ENCODE measurements at regions not wholly inside any gene's neighbourhood (a gene's known extent, or its start where the extent isn't known, plus 50 kb on each side); places are given as distances from the start of the nearest gene placed in this dataset.

DNA sequence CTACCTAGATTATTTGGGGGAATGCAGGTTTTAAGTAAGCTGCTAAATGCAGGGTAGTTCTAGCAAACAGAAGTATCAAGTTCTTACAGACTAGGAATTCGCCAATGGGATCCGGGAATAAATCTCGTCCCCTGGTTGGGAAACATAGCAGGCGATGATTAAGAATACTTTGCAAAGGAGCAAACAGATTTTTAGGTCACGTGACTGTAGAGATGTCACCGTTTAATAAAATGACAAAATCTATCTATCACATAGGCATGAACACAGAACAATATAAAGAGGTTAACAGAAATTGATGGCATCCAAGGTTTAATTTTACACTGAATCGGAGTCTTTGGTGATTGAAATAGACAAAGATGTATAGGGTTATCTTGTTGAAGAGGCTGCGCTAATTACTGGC lies 664.1 kb downstream of the BCL11A start:
- Histone ChIP-seq H3K9me3 (no peaks in the 10 kb centered on the region), H3K4me1 (ENCODE audit: low read depth) (no peaks in the 10 kb centered on the region), H3K36me3 (ENCODE audit: low read depth) (no peaks in the 10 kb centered on the region), H3K4me3 (no peak overlapping the region)
- DNase-seq, result no peak
- intact Hi-C loops (cut with DNase I, micrococcal nuclease), result no loop called here
- TF ChIP-seq, protein P1, sequence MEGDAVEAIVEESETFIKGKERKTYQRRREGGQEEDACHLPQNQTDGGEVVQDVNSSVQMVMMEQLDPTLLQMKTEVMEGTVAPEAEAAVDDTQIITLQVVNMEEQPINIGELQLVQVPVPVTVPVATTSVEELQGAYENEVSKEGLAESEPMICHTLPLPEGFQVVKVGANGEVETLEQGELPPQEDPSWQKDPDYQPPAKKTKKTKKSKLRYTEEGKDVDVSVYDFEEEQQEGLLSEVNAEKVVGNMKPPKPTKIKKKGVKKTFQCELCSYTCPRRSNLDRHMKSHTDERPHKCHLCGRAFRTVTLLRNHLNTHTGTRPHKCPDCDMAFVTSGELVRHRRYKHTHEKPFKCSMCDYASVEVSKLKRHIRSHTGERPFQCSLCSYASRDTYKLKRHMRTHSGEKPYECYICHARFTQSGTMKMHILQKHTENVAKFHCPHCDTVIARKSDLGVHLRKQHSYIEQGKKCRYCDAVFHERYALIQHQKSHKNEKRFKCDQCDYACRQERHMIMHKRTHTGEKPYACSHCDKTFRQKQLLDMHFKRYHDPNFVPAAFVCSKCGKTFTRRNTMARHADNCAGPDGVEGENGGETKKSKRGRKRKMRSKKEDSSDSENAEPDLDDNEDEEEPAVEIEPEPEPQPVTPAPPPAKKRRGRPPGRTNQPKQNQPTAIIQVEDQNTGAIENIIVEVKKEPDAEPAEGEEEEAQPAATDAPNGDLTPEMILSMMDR (IDR thresholded peaks at IDR 0.05), result no peak
- no peak for ATAC-seq

DNA sequence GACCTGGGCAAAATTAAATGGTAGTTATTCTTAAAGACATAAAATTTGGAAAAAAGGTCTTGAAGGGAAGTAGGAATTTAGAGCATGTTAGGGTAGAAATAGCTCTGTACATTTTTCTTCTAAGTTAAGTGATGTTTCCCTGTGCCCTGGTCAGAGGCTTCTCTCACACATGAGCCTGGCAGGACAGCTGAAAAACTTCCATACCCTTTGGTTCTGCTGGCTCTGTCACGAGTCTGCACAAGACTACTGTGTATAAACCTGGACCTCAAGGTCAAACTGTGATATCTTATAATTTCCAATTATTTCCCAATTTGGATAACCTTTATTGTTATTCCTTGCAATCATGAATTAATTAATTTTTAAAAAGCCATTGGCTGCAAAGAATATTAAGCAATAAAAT lies 664.7 kb downstream of the BCL11A start:
- Histone ChIP-seq H3K9me3 (no peaks in the 10 kb centered on the region), H3K4me1 (ENCODE audit: low read depth) (no peaks in the 10 kb centered on the region), H3K4me3 (no peak overlapping the region), H3K36me3 (ENCODE audit: low read depth) (no peaks in the 10 kb centered on the region)
- ATAC-seq (no peak), DNase-seq (no peak)
- TF ChIP-seq, protein P1 (IDR thresholded peaks at IDR 0.05), result no peak
- intact Hi-C loops (cut with DNase I, micrococcal nuclease), result no loop called here

DNA sequence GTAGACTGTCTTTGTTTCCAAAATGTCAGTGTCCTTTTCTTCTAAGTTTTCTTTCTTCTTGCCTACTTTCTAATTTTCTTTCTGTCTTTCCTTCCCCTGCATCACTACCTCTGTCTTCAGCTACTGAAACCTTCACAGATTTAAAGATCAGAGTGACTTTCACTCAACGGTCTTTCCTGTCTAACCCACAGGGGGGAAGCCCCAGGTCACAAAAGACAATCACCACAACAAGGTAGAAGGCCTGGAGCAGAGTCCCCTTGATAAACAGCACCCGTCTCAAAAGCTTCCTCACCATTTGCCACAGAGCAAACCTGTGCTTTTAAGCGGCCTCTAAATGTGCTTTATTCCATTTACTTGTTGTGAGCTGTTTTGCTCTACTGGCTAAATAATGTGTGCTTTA lies 665.4 kb downstream of the BCL11A start:
- DNase-seq (peak in 1 of 3 donors; percentile 2), ATAC-seq (peak; percentile 56)
- intact Hi-C loops (cut with DNase I, micrococcal nuclease), result no loop called here
- Histone ChIP-seq H3K4me3 (no peak overlapping the region), H3K4me1 (ENCODE audit: low read depth) (no peaks in the 10 kb centered on the region), H3K9me3 (no peaks in the 10 kb centered on the region), H3K36me3 (ENCODE audit: low read depth) (no peaks in the 10 kb centered on the region)
- TF ChIP-seq, protein P1 (IDR thresholded peaks at IDR 0.05), result no peak

DNA sequence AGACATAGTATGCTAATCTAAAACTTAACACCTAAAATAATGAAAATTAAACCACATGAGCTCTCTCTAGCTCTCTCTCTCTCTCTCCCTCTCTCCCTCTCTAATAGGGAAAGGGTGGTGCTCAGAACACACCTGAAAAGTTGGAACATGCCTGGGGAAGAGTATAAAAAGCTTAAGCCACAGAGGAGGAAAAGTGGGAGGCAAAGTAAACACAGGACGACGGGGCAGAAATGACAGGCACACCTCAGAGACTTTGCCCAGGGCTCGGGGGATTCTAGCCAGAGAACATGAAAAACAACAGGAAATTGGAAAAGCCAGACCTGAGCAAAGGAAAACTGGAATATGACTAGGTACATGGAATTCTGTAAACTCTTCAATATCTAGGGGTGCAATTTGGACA lies 666.1 kb downstream of the BCL11A start:
- TF ChIP-seq, protein P1 (IDR thresholded peaks at IDR 0.05), result no peak

DNA sequence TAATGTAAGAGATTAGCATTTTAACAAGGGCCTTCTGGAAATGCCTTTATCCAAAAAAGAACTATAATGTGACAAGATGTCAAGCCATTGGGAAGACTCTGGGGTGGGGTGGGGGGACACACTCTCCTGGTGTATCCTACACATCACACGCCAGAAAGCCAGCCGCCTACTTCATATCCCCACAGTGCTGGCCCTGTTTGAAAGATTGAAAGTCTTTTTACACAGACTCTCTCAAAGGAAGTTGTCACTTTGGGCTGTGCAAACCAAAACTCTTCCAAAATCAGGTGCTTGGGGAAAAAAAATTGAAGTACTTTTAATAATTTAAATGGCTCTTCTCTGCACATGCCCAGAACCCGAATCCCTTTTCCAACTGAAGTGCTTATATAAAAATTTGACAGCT lies 666.7 kb downstream of the BCL11A start:
- no peaks in the 10 kb centered on the region for H3K9me3 ChIP-seq
- no peaks in the 10 kb centered on the region for H3K4me1 ChIP-seq (ENCODE audit: low read depth)
- no peaks in the 10 kb centered on the region for H3K36me3 ChIP-seq (ENCODE audit: low read depth)
- no peak overlapping the region for H3K4me3 ChIP-seq
- DNase-seq, result no peak
- intact Hi-C loops (cut with DNase I, micrococcal nuclease), result no loop called here
- TF ChIP-seq, protein P1 (IDR thresholded peaks at IDR 0.05), result no peak
- no peak for ATAC-seq

More for the DNA sequence above, 666.1 kb downstream of the BCL11A start:
- no peaks in the 10 kb centered on the region for H3K36me3 ChIP-seq (ENCODE audit: low read depth)
- peak; percentile 68 for ATAC-seq
- intact Hi-C loops (cut with DNase I, micrococcal nuclease), result no loop called here
- no peaks in the 10 kb centered on the region for H3K4me1 ChIP-seq (ENCODE audit: low read depth)
- DNase-seq, result peak in 1 of 3 donors; percentile 13
- H3K4me3 ChIP-seq, result no peak overlapping the region
- no peaks in the 10 kb centered on the region for H3K9me3 ChIP-seq

DNA sequence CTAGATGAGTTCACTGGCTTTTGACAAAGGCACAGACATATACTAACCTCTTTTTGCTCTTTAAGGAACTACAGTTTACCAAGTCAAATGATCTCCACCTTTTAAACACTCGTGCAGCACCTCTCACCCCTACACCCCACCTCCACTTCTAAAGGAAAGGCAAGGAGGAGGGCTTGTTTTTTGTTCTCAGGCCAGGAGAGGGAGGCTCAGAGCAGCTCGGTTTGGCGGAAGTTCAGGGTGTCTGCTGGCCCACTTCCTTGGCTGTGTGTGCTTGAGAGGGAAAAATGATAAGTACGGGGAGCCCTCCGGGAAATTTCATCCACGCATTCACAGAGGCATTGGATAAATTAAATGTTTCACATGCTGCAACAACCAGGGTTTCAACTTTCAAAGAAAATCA lies 667.9 kb downstream of the BCL11A start:
- no peaks in the 10 kb centered on the region for H3K36me3 ChIP-seq (ENCODE audit: low read depth)
- no peak overlapping the region for H3K4me3 ChIP-seq
- no peaks in the 10 kb centered on the region for H3K9me3 ChIP-seq
- TF ChIP-seq, protein P1 (IDR thresholded peaks at IDR 0.05), result no peak
- ATAC-seq (no peak), DNase-seq (no peak)
- H3K4me1 ChIP-seq (ENCODE audit: low read depth), result no peaks in the 10 kb centered on the region
- intact Hi-C loops (cut with DNase I, micrococcal nuclease), result no loop called here
